ENCODE measurements at regions not wholly inside any gene's neighbourhood (a gene's known extent, or its start where the extent isn't known, plus 50 kb on each side); places are given as distances from the start of the nearest gene placed in this dataset.

DNA sequence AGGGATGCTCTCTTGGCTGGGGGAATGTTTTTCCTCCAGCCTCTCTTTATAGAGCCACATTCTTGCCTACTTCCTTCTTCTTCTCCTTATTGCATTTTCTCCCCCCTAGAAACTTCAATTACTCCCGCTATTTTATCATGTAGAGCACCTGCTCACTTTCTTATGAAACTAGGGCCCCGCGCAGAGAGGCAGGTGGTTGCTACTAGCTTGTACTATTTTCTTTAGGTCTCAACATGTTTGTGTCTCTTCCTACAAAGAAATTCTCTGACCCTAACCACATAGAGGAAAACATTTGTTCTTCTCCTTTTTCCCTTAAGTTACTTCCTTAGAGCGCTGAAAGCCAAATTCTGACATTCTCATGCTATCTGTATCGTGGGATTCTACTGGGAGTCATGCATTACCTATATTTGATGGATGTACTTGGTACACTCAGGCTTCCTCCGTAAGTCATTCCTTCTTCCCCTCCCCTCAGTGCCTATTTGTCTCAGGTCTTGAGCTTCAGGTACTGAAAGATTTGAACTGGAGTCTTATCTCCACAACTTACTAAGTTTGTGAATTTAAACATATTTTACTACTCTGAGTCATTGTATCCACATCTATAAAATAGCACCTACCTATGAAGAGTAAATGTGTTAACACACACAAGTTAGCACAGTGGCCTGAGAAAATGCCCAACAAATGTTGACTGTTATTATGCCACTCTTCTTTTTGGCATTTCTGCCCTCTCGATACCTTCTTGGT lies 159.1 kb upstream of the LEF1 start:
- Histone ChIP-seq H2AFZ (ENCODE audit: low read length) (no peak overlapping the region), H3K36me3 (replicated peaks in 1 of 2; ENCODE audit: control insufficient read depth in 1 of 2, insufficient read depth in 2 of 2, low read length in 2 of 2) (no peaks in the 10 kb centered on the region), H3K4me1 (ENCODE audit: insufficient read depth, low read length) (no peaks in the 10 kb centered on the region), H3K27ac (ENCODE audit: extremely low read length, insufficient read depth, low read length) (no peak overlapping the region), H4K20me1 (ENCODE audit: insufficient read depth, low read length) (no peaks in the 10 kb centered on the region), H3K9ac (ENCODE audit: insufficient read depth, low read depth, low read length) (no peak overlapping the region), H3K79me2 (ENCODE audit: insufficient read depth, low read length) (no peaks in the 10 kb centered on the region), H3K27me3 (ENCODE audit: control insufficient read depth in 1 of 2, insufficient read depth in 2 of 2, low read length in 2 of 2) (0 out of 5 replicates have a peak, but pooled peaks cover 0 to 2% of the 10 kb centered on the region in 2 experiments), H3K9me3 (ENCODE audit: low read length) (no peaks in the 10 kb centered on the region), H3K4me3 (replicated peaks in 1 of 3; ENCODE audit: insufficient read depth in 1 of 3, low read depth in 2 of 3, low read length in 3 of 3) (no peak overlapping the region), H3K4me2 (ENCODE audit: low read depth, low read length) (no peak overlapping the region)
- WGBS (ENCODE audit: low lambda C conversion rate) = 33% methylated on average over 7 of the region's 7 CpGs
- in situ Hi-C loops (cut with HindIII; ENCODE audit: extremely low pct_ligation_motif_present, low pct_unique_long_range_greater_than_20kb) (no loop called here), intact Hi-C loops (cut with micrococcal nuclease; ENCODE audit: unreplicated experiment) (no loop called here)
- DNase-seq (ENCODE audit: low spot score) = no peak
- ChIA-PET CTCF (ENCODE audit: low intra/inter-chr PET ratio, low total read pairs) (no interaction called here), POLR2A (no interaction called here)
- ATAC-seq = no peak
- BruUV-seq (replicated peaks) = no TSS peak
- no peak for FAIRE-seq
- TF ChIP-seq, protein P1, sequence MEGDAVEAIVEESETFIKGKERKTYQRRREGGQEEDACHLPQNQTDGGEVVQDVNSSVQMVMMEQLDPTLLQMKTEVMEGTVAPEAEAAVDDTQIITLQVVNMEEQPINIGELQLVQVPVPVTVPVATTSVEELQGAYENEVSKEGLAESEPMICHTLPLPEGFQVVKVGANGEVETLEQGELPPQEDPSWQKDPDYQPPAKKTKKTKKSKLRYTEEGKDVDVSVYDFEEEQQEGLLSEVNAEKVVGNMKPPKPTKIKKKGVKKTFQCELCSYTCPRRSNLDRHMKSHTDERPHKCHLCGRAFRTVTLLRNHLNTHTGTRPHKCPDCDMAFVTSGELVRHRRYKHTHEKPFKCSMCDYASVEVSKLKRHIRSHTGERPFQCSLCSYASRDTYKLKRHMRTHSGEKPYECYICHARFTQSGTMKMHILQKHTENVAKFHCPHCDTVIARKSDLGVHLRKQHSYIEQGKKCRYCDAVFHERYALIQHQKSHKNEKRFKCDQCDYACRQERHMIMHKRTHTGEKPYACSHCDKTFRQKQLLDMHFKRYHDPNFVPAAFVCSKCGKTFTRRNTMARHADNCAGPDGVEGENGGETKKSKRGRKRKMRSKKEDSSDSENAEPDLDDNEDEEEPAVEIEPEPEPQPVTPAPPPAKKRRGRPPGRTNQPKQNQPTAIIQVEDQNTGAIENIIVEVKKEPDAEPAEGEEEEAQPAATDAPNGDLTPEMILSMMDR (CRISPR knock-in tag; IDR thresholded peaks at IDR 0.05) = no peak
- TF ChIP-seq MIER3 (CRISPR knock-in tag; IDR thresholded peaks at IDR 0.05; ENCODE audit: borderline replicate concordance) (no peak), SALL2 (CRISPR knock-in tag; IDR thresholded peaks at IDR 0.05) (no peak), RXRB (CRISPR knock-in tag; IDR thresholded peaks at IDR 0.05; ENCODE audit: borderline replicate concordance) (no peak), ONECUT2 (CRISPR knock-in tag; IDR thresholded peaks at IDR 0.05) (no peak), PLRG1 (conservative IDR thresholded peaks at IDR 0.05) (no peak), JUND (CRISPR knock-in tag; IDR thresholded peaks at IDR 0.05) (no peak), HNF4G (IDR thresholded peaks at IDR 0.05; ENCODE audit: borderline replicate concordance, low read depth, low read length) (no peak), HNF4G (CRISPR knock-in tag; IDR thresholded peaks at IDR 0.05; ENCODE audit: borderline replicate concordance, low read depth) (no peak), POLR2A (IDR thresholded peaks at IDR 0.05; ENCODE audit: insufficient read depth in 1 of 2, low read depth in 2 of 2, low read length in 2 of 2) (no peak)
